ENCODE measurements at regions not wholly inside any gene's neighbourhood (a gene's known extent, or its start where the extent isn't known, plus 50 kb on each side); places are given as distances from the start of the nearest gene placed in this dataset.
"Not testable (repeated sequence)": the region's sequence is repeated elsewhere in the genome, so short reads cannot be mapped to it uniquely, and the experiment has no call there.

DNA sequence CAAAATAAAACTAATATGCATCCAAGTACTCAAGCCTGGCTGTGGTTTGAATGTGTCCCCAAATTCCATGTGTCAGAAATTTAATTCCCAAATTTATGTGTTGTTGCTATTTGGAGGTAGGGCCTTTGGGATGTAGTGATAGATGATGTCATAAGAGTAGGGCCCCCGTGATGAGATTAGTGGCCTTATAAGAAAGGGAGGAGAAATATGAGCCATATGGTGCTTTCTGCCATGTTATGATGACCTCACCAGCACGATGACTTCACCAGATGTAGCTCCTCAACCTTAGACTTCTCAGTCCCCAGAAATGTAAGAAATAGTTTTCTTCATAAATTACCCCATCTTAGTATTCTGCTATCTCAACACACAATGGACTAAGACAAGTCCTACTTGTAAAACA, 2264.0 kb downstream of the ARAP2 start:
- Mint-ChIP-seq H3K9me3 (no peaks in the 10 kb centered on the region), H3K27me3 (no peaks in the 10 kb centered on the region), H3K4me3 (no peak overlapping the region), H3K36me3 (no peaks in the 10 kb centered on the region), H3K4me1 (ENCODE audit: unreplicated experiment) (no peaks in the 10 kb centered on the region), H3K27ac (no peak overlapping the region)
- no peak for TF ChIP-seq CTCF (conservative IDR thresholded peaks at IDR 0.05)
- no peak for DNase-seq (ENCODE audit: extremely low spot score, unreplicated experiment)

GRCh38 chr4:33989820-33990443, 2254.4 kb downstream of the ARAP2 start:
- TF ChIP-seq CTCF (conservative IDR thresholded peaks at IDR 0.05): no peak
- H3K36me3 Mint-ChIP-seq: no peaks in the 10 kb centered on the region
- no peak overlapping the region for H3K27ac Mint-ChIP-seq
- H3K4me1 Mint-ChIP-seq (ENCODE audit: unreplicated experiment): no peaks in the 10 kb centered on the region
- no peak overlapping the region for H3K4me3 Mint-ChIP-seq
- no peaks in the 10 kb centered on the region for H3K27me3 Mint-ChIP-seq
- DNase-seq (ENCODE audit: extremely low spot score, unreplicated experiment): no peak
- no peaks in the 10 kb centered on the region for H3K9me3 Mint-ChIP-seq

GRCh38 chr4:33996075-33996718, 2248.1 kb downstream of the ARAP2 start:
- H3K9me3 Mint-ChIP-seq: no peaks in the 10 kb centered on the region
- H3K4me3 Mint-ChIP-seq: no peak overlapping the region
- H3K4me1 Mint-ChIP-seq (ENCODE audit: unreplicated experiment): peaks cover 8% of the 10 kb centered on the region
- no peaks in the 10 kb centered on the region for H3K27me3 Mint-ChIP-seq
- no peak overlapping the region for H3K27ac Mint-ChIP-seq
- H3K36me3 Mint-ChIP-seq: no peaks in the 10 kb centered on the region
- no peak for TF ChIP-seq CTCF (conservative IDR thresholded peaks at IDR 0.05)
- DNase-seq (ENCODE audit: extremely low spot score, unreplicated experiment): no peak

- no peak for DNase-seq (ENCODE audit: extremely low spot score, unreplicated experiment)
- Mint-ChIP-seq H3K4me3 (no peak overlapping the region), H3K9me3 (no peaks in the 10 kb centered on the region), H3K4me1 (ENCODE audit: unreplicated experiment) (peaks cover 8% of the 10 kb centered on the region), H3K36me3 (no peaks in the 10 kb centered on the region), H3K27ac (no peak overlapping the region), H3K27me3 (no peaks in the 10 kb centered on the region)
- no peak for TF ChIP-seq CTCF (conservative IDR thresholded peaks at IDR 0.05)
Observed at GRCh38 chr4:33998291-33998690, 2246.0 kb downstream of the ARAP2 start.

GRCh38 chr4:34000356-34000755, 2244.0 kb downstream of the ARAP2 start:
- H3K27ac Mint-ChIP-seq: no peak overlapping the region
- no peak for TF ChIP-seq CTCF (conservative IDR thresholded peaks at IDR 0.05)
- H3K36me3 Mint-ChIP-seq: no peaks in the 10 kb centered on the region
- no peak overlapping the region for H3K4me3 Mint-ChIP-seq
- H3K9me3 Mint-ChIP-seq: no peaks in the 10 kb centered on the region
- H3K27me3 Mint-ChIP-seq: no peaks in the 10 kb centered on the region
- DNase-seq (ENCODE audit: extremely low spot score, unreplicated experiment): no peak
- peaks cover 8% of the 10 kb centered on the region for H3K4me1 Mint-ChIP-seq (ENCODE audit: unreplicated experiment)

DNA sequence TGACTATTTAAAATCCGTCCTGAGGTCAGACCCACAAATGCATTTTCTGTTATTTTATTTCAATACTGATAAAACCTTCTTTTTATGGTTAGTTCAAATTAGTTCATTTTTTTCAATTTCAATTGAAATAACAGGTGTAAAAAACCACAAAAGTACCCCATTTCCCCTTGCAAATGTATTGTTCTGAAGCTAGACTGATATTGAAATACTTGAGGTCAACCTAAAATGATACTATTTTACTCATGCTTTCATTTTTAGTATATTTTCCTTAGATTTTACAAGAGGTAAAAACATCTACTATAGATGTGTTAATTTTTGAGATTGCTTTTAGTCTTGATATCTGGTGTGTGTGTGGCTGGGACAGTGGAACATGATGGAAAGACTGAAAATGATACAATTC, 2237.8 kb downstream of the ARAP2 start:
- not testable (repeated sequence) for DNase-seq (ENCODE audit: extremely low spot score, unreplicated experiment); H3K4me1 Mint-ChIP-seq (ENCODE audit: unreplicated experiment); H3K36me3 Mint-ChIP-seq; H3K9me3 Mint-ChIP-seq; H3K27me3 Mint-ChIP-seq; H3K27ac Mint-ChIP-seq; H3K4me3 Mint-ChIP-seq

All from type B pancreatic cell (in vitro differentiated cells).